ENCODE measurements at regions not wholly inside any gene's neighbourhood (a gene's known extent, or its start where the extent isn't known, plus 50 kb on each side); places are given as distances from the start of the nearest gene placed in this dataset.

- TF ChIP-seq ZBTB33 (IDR thresholded peaks at IDR 0.05; ENCODE audit: extremely low read depth, insufficient replicate concordance, low read length) (no peak), CTCF (IDR thresholded peaks at IDR 0.05 in 2 of 3, conservative IDR thresholded peaks at IDR 0.05 in 1 of 3; ENCODE audit: borderline replicate concordance in 1 of 3, insufficient read depth in 1 of 3, low read depth in 2 of 3, low read length in 2 of 3) (no peak), ELF1 (IDR thresholded peaks at IDR 0.05; ENCODE audit: borderline replicate concordance, low read depth) (no peak)
Measured at GRCh38 chr6:126444659-126445273, 104.9 kb downstream of the CENPW start.
